ENCODE measurements at regions not wholly inside any gene's neighbourhood (a gene's known extent, or its start where the extent isn't known, plus 50 kb on each side); places are given as distances from the start of the nearest gene placed in this dataset.
"Not testable (repeated sequence)": the region's sequence is repeated elsewhere in the genome, so short reads cannot be mapped to it uniquely, and the experiment has no call there.

- not testable (repeated sequence) for H3K9me3 ChIP-seq (ENCODE audit: control insufficient read depth, low read length); ATAC-seq
These were observed 745.8 kb upstream of the POU3F2 start for GRCh38 chr6:98088537-98088936.

GRCh38 chr6:98092331-98092730 lies 742.0 kb upstream of the POU3F2 start:
- Histone ChIP-seq H3K27ac (ENCODE audit: low read length) (no peak overlapping the region), H3K27me3 (ENCODE audit: control insufficient read depth, insufficient read depth) (no peaks in the 10 kb centered on the region), H3K4me1 (ENCODE audit: control insufficient read depth, insufficient read depth, low read length) (no peaks in the 10 kb centered on the region), H3K9me3 (ENCODE audit: control insufficient read depth, low read length) (no peaks in the 10 kb centered on the region), H3K4me3 (ENCODE audit: low read length) (no peak overlapping the region)
- 54% methylated on average over 2 of the region's 2 CpGs for WGBS
- ATAC-seq (no peak), DNase-seq (no peak)
- intact Hi-C loops (cut with DNase I): no loop called here

More at GRCh38 chr6:98088537-98088936, 745.8 kb upstream of the POU3F2 start:
- H3K27ac ChIP-seq (ENCODE audit: low read length); H3K4me1 ChIP-seq (ENCODE audit: control insufficient read depth, insufficient read depth, low read length); DNase-seq; H3K4me3 ChIP-seq (ENCODE audit: low read length); H3K27me3 ChIP-seq (ENCODE audit: control insufficient read depth, insufficient read depth); intact Hi-C loops (cut with DNase I): not testable (repeated sequence)
- 93% methylated on average over 8 of the region's 8 CpGs for WGBS

GRCh38 chr6:98094696-98095095 lies 739.7 kb upstream of the POU3F2 start:
- Histone ChIP-seq H3K4me1 (ENCODE audit: control insufficient read depth, insufficient read depth, low read length) (no peaks in the 10 kb centered on the region), H3K9me3 (ENCODE audit: control insufficient read depth, low read length) (no peaks in the 10 kb centered on the region), H3K27ac (ENCODE audit: low read length) (no peak overlapping the region), H3K4me3 (ENCODE audit: low read length) (no peak overlapping the region), H3K27me3 (ENCODE audit: control insufficient read depth, insufficient read depth) (no peaks in the 10 kb centered on the region)
- ATAC-seq (no peak), DNase-seq (no peak)
- 75% methylated on average over 4 of the region's 4 CpGs for WGBS
- intact Hi-C loops (cut with DNase I): no loop called here

GRCh38 chr6:98107801-98108200 lies 726.6 kb upstream of the POU3F2 start:
- no peak overlapping the region for H3K27ac ChIP-seq (ENCODE audit: low read length)
- no peaks in the 10 kb centered on the region for H3K27me3 ChIP-seq (ENCODE audit: control insufficient read depth, insufficient read depth)
- no peak for ATAC-seq
- no peak overlapping the region for H3K4me3 ChIP-seq (ENCODE audit: low read length)
- no peak for DNase-seq
- no peaks in the 10 kb centered on the region for H3K9me3 ChIP-seq (ENCODE audit: control insufficient read depth, low read length)
- intact Hi-C loops (cut with DNase I): no loop called here
- H3K4me1 ChIP-seq (ENCODE audit: control insufficient read depth, insufficient read depth, low read length): no peaks in the 10 kb centered on the region

- Histone ChIP-seq H3K4me3 (ENCODE audit: low read length) (no peak overlapping the region), H3K9me3 (ENCODE audit: control insufficient read depth, low read length) (no peaks in the 10 kb centered on the region), H3K4me1 (ENCODE audit: control insufficient read depth, insufficient read depth, low read length) (no peaks in the 10 kb centered on the region), H3K27ac (ENCODE audit: low read length) (no peak overlapping the region), H3K27me3 (ENCODE audit: control insufficient read depth, insufficient read depth) (no peaks in the 10 kb centered on the region)
- no peak for DNase-seq
- WGBS: 71% methylated on average over 9 of the region's 9 CpGs
- intact Hi-C loops (cut with DNase I): no loop called here
- no peak for ATAC-seq
These were observed 717.9 kb upstream of the POU3F2 start for GRCh38 chr6:98116455-98116854.

- Histone ChIP-seq H3K4me1 (ENCODE audit: control insufficient read depth, insufficient read depth, low read length) (no peaks in the 10 kb centered on the region), H3K4me3 (ENCODE audit: low read length) (no peak overlapping the region), H3K27ac (ENCODE audit: low read length) (no peak overlapping the region), H3K27me3 (ENCODE audit: control insufficient read depth, insufficient read depth) (no peaks in the 10 kb centered on the region), H3K9me3 (ENCODE audit: control insufficient read depth, low read length) (no peaks in the 10 kb centered on the region)
- intact Hi-C loops (cut with DNase I): no loop called here
- 30% methylated on average over 1 of the region's 1 CpG for WGBS
- DNase-seq: no peak
- ATAC-seq: no peak
These were observed 717.3 kb upstream of the POU3F2 start for GRCh38 chr6:98117068-98117467.

- ATAC-seq: no peak
- 26% methylated on average over 6 of the region's 6 CpGs for WGBS
- intact Hi-C loops (cut with DNase I): no loop called here
- Histone ChIP-seq H3K4me1 (ENCODE audit: control insufficient read depth, insufficient read depth, low read length) (no peaks in the 10 kb centered on the region), H3K9me3 (ENCODE audit: control insufficient read depth, low read length) (no peaks in the 10 kb centered on the region), H3K4me3 (ENCODE audit: low read length) (no peak overlapping the region), H3K27ac (ENCODE audit: low read length) (no peak overlapping the region), H3K27me3 (ENCODE audit: control insufficient read depth, insufficient read depth) (no peaks in the 10 kb centered on the region)
- DNase-seq: no peak
These were observed 715.9 kb upstream of the POU3F2 start for GRCh38 chr6:98118397-98119045.

GRCh38 chr6:98124171-98124570 lies 710.2 kb upstream of the POU3F2 start:
- Histone ChIP-seq H3K4me1 (ENCODE audit: control insufficient read depth, insufficient read depth, low read length) (no peaks in the 10 kb centered on the region), H3K9me3 (ENCODE audit: control insufficient read depth, low read length) (no peaks in the 10 kb centered on the region), H3K27ac (ENCODE audit: low read length) (no peak overlapping the region), H3K27me3 (ENCODE audit: control insufficient read depth, insufficient read depth) (no peaks in the 10 kb centered on the region), H3K4me3 (ENCODE audit: low read length) (no peak overlapping the region)
- intact Hi-C loops (cut with DNase I): no loop called here
- ATAC-seq: no peak
- 76% methylated on average over 2 of the region's 2 CpGs for WGBS
- DNase-seq: no peak

GRCh38 chr6:98131290-98131990 lies 702.9 kb upstream of the POU3F2 start:
- peak in 1 of 3 donors; percentile 10 for DNase-seq
- Histone ChIP-seq H3K9me3 (ENCODE audit: control insufficient read depth, low read length) (no peaks in the 10 kb centered on the region), H3K27ac (ENCODE audit: low read length) (no peak overlapping the region), H3K4me1 (ENCODE audit: control insufficient read depth, insufficient read depth, low read length) (no peaks in the 10 kb centered on the region), H3K27me3 (ENCODE audit: control insufficient read depth, insufficient read depth) (no peaks in the 10 kb centered on the region), H3K4me3 (ENCODE audit: low read length) (no peak overlapping the region)
- intact Hi-C loops (cut with DNase I): no loop called here
- ATAC-seq: no peak
- 63% methylated on average over 5 of the region's 5 CpGs for WGBS

- H3K4me1 ChIP-seq (ENCODE audit: control insufficient read depth, insufficient read depth, low read length): no peaks in the 10 kb centered on the region
- H3K9me3 ChIP-seq (ENCODE audit: control insufficient read depth, low read length): no peaks in the 10 kb centered on the region
- intact Hi-C loops (cut with DNase I): no loop called here
- H3K27ac ChIP-seq (ENCODE audit: low read length): no peak overlapping the region
- H3K4me3 ChIP-seq (ENCODE audit: low read length): no peak overlapping the region
- H3K27me3 ChIP-seq (ENCODE audit: control insufficient read depth, insufficient read depth): no peaks in the 10 kb centered on the region
- WGBS: 10% methylated on average over 4 of the region's 4 CpGs
- no peak for DNase-seq
- ATAC-seq: no peak
These were observed 698.0 kb upstream of the POU3F2 start for GRCh38 chr6:98136333-98136732.

GRCh38 chr6:98137391-98137790 lies 697.0 kb upstream of the POU3F2 start:
- Histone ChIP-seq H3K4me1 (ENCODE audit: control insufficient read depth, insufficient read depth, low read length) (no peaks in the 10 kb centered on the region), H3K27me3 (ENCODE audit: control insufficient read depth, insufficient read depth) (no peaks in the 10 kb centered on the region), H3K27ac (ENCODE audit: low read length) (no peak overlapping the region), H3K9me3 (ENCODE audit: control insufficient read depth, low read length) (no peaks in the 10 kb centered on the region), H3K4me3 (ENCODE audit: low read length) (no peak overlapping the region)
- no peak for DNase-seq
- 5% methylated on average over 1 of the region's 1 CpG for WGBS
- intact Hi-C loops (cut with DNase I): no loop called here
- ATAC-seq: no peak
